ENCODE measurements at regions not wholly inside any gene's neighbourhood (a gene's known extent, or its start where the extent isn't known, plus 50 kb on each side); places are given as distances from the start of the nearest gene placed in this dataset.
A peak's percentile ranks its signal among the peaks of the same experiment; 100 is the strongest.

DNA sequence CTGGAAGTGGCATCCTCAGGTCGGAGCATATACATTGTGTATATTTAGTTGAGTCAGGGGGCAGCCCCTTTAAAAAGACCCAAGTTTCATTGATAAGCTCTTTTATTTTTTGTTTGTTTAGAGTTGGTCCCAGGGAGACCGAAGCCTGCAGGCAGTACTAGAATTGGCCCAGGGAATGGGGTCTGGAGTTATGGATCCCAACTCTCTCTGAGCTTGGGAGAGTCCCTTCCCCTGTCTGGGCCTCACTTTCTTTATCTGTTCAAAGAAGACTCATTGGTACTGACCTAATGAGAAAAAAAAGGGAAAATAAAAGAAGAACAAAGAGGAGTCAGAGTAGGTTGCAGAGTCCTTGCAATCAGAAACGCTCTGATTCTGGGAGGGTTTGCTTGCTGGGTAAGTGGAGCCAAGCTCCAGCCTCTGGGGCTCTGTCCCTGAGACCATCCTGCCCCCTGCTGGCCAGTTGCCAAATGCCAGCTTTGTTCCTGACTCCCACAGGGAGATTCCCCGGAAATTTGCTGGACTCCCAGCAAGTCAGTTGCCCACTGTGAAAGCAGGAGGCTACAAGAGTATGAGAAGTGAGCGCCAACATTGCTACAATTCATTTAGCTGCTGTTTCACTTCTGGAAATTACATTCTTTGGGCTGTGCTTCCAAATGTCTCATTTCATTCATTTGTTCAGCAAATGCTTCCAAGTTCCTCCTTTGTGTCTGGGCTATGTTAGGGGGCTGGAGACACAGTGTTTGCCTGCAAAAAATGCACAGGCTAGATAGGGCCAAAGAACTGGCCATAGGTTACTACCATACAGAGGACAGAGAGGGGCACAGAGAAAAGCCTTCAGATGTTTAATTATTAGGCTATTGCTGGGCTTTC is 156.2 kb downstream of the MELK start:
- peak; percentile 80 for DNase-seq

- DNase-seq, result no peak
Observed at GRCh38 chr9:36729906-36730305, 157.2 kb downstream of the MELK start.

DNA sequence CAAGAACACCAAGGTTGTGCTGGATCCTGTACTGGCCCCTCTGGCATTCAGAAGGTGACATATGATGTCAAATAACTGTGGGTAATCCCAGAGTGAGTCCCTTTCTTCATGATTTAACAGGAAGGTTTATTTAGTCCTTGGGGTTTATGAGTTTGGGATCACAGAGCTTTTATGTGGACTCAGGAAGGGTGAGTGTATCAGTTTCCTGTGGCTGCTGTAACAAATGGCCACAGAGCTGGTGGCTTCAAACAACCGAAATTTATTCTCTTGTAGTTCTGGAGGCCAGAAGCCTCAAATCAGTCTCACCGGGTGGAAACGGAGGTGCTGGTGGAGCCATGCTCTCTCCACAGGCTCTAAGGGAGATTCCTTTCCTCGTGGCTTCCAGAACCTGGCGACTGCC is 157.7 kb downstream of the MELK start:
- DNase-seq, result no peak

GRCh38 chr9:36731068-36731956 is 158.6 kb downstream of the MELK start:
- DNase-seq, result no peak

GRCh38 chr9:36734737-36735136 is 162.0 kb downstream of the MELK start:
- no peak for DNase-seq

DNA sequence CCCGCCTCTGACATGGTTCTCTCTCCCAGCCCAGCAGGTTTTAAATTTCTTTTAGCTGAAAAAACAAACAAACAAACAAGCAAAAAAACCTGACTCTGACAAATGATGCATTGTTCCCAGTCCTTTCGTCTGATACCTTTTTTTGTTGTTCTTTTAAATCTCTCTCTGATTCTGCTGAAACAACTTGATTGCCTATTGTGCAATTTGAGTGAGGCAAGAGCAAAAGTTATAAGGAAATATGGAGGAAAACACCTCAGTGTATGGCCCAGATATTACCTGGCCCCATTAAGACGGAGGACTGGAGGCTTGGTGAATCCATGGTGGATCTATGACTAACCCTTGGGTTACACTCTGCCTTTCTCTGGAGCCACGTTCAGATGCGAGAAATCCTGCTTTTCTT is 164.0 kb downstream of the MELK start:
- DNase-seq, result no peak

DNA sequence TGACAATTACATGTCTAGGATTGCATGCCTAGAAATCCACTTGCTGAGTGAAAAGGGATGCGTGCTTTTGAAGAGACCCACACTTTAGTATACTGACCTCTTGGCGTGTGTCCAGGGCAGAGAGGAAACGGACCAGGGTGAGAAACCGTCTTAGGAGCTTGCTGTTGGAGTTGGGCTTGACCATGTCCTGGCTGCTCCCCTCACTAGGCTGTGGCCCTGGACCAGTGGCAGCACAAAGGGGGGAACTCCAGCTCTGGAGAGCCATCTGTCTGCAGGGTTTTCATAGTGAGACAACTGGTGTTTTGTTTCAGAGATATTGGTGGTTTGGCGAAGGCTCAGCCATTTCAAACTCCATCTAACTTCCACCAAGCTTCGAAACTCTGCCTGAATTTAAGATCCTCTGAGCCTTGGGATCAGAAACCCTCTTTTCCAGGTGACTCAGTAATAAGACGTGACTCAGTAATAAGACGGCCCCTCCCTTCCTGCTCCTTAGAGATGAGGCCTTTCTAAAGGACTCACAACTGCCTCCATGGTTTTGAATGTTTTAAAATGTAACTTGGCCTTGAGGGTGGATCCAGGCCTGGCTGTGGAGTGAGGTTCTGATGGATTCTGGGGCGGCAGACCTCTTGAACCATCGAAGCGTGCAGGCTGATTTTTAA is 165.8 kb downstream of the MELK start:
- DNase-seq, result no peak

DNA sequence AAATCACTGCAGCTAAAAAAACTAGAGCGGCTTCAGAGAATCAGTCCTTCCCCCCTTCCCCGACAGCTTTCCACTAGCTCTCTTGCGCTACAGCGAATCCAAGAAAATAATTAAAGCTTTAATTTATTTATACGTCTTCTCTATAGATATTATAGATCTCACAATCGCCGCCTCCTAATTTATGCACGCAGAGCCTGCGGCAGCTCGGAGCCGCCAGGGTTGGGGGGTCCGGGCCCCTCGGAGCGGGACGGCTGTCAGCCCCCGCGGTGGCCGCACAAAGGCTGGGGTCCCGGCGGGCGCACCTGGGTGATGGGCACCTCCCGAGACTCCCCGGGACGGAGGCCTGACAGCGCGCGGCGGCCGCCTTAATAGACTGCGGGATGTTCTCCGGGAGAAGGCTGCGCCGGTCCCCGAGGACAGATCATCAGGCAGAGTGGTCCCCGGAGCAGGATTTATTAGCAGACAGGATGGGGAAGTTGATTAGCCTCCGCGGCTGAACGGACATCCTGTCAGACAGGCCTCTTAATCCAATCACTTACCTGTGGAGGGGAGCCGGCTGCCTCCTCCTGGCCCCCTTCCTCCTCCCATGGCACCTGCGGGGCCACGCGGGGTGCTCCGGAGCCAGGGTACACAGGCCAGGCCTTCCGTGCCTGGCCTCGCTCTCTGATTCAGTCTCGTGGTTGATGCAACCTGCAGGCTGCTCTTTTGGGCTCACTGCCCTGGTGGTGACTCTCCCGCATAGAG is 166.8 kb downstream of the MELK start:
- DNase-seq, result no peak

- no peak for DNase-seq
Observed at GRCh38 chr9:36742264-36742663, 169.6 kb downstream of the MELK start.

GRCh38 chr9:36744678-36745077 is 172.0 kb downstream of the MELK start:
- DNase-seq, result no peak

- no peak for DNase-seq
Observed at GRCh38 chr9:36745977-36746376, 173.3 kb downstream of the MELK start.

GRCh38 chr9:36746415-36746814 is 173.7 kb downstream of the MELK start:
- DNase-seq, result no peak

DNA sequence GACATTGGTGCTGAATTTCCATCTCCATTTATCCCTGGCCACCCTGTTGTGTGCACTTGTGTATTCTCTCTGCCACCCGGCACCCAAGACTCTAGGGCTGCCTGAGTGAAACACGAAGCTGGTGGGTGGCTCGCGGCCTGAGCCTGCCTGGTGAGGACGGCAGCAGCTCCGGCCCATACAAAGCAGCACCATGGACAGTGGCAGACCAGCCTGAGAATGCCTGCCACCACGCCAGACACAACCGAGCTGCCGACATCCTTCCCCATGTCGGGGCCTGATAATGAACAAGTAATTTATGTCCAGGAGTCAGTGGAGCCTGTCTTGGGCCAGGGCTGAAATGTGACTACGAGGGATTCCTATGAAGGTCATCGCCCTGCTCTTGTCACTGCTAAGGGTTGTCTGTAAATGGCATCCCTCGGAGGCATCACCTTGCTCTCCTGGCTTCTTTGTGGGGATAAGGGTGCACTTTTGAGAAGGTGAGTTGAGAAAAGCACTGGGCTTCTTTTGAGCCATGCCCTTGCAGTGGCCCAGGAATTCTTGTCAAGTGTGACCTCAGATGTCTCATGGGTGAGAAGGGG is 175.7 kb downstream of the MELK start:
- peak; percentile 77 for DNase-seq

GRCh38 chr9:36749461-36749860 is 176.8 kb downstream of the MELK start:
- DNase-seq, result no peak

DNA sequence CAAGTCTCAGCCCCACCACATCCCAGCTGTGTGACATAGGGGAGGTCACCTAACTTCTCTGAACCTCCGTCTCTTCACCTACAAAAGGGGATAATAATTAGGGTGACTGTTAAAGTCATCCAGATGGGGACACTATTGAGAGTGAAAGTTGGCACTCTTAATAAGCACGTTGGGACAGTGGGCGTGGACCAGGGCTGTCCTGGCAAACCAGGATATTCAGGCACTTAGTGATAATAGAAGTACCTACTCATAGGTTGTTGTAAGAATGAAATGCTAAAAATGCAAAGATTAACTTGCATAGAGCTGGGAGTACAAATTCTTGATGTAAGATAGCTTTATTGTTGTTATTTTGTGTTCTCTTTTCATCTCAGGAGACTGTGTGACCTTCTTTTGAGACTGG is 177.9 kb downstream of the MELK start:
- no peak for DNase-seq

DNA sequence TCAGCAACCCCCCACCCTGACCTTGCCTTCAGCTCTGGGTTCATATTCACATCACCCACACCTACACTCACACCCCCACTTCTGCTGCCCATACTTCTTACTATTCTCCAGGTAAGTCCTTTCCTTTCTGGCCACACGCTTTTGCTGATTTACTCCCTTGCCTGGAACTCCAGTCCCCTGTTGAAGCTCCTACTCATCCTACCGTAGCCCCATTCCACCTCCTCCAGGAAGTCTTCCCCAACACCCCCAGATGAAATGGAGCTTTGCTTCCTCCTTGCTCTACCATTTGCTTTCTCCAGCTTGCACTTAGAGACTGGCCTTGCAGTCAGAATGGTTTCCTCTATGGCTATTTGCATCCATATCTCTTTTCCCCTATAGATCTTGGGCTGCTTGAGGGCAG is 182.3 kb downstream of the MELK start:
- DNase-seq, result no peak

GRCh38 chr9:36759141-36759540 is 186.4 kb downstream of the MELK start:
- peak; percentile 46 for DNase-seq

GRCh38 chr9:36759976-36760375 is 187.3 kb downstream of the MELK start:
- no peak for DNase-seq

DNA sequence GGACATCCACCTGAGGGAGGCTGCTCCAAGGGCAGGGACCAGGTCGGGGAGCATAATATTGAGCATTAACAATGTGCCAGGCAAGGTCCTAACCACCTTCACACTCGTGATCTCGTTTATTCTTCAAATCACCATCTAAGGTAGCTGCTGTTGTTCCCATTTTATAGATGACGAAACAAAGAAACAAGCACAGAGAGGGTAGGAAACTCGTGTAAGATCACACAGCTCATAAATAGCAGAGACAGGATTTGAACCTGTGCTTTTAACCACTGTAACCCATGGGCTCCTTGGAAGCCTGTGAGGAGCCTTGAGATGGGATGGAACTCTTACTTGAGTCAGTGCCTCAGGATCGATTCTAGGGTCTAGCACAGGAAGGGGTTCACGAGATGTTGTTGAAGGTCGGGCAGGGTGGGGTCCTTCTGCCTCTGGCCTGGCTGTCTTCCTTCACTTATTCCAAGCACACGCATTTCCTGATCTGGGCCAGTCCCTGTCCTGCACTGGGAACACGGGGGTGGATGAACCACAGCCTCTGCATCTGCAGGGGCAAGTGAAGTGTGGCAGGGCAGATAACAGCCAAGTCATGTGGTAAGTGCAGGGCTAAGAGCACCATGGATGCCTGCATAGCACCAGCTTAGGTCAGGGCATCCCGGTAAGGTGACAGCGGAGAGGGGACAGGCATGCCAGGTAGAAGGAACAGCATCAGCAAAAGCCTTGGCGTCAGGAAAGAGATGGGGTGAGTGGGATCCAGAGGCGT is 188.1 kb downstream of the MELK start:
- peak; percentile 53 for DNase-seq

- no peak for DNase-seq
Observed at GRCh38 chr9:36762958-36763357, 190.3 kb downstream of the MELK start.

DNA sequence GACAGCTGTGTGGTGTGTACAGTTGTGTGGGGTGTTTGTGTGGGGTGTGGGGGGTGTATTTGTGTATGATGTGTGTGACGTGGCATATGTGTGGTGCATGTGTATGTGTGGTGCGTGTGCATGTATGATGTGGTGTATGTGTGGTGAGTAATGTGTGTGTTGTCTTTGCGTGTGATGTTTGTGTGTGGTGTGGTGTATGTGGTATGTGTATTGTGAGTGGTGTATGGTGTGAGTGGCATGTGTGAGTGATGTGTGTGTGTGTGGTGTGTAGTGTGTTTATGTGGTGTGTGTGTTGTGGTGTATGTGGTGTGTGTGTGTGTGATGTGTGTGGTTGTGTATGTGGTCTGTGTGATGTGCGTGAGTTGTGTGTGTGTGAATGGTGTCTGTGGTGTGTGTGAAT is 191.1 kb downstream of the MELK start:
- no peak for DNase-seq
